B cell (primary cell): ENCODE measurements at regions not wholly inside any gene's neighbourhood (a gene's known extent, or its start where the extent isn't known, plus 50 kb on each side); places are given as distances from the start of the nearest gene placed in this dataset.

ENCODE experiments used
- ATAC-seq: fragments of 200-7000 bp; cut with Tn5 transposase; one replicate; pipeline ENCODE4 v1.10.0; 2021; ENCODE audit warnings: low read depth, mild to moderate bottlenecking, moderate number of reproducible peaks, moderate library complexity
- CTCF ChIA-PET: fragments of 350-600 bp; sonication (Branson Sonifier 250); formaldehyde crosslinking; loops from one replicate; lab custom pipeline; 2021; ENCODE audit warnings: antibody characterized with exemption, inconsistent platforms; lab: Charles Lee
- POLR2A ChIA-PET: fragments of 350-600 bp; sonication (Branson Sonifier 250); formaldehyde crosslinking; loops from one replicate; lab custom pipeline; 2021; ENCODE audit warnings: antibody characterized with exemption; lab: Charles Lee
- DNase-seq: peaks from one replicate; pipeline ENCODE4 v3.0.0; 2013
- H2AFZ ChIP-seq: 2 replicates; pipeline ENCODE4 v1.6.1; 2012; ENCODE audit warnings: mild to moderate bottlenecking, low read depth, low read length; ENCODE audit not compliant: insufficient read depth, poor library complexity, severe bottlenecking
- H3K27ac ChIP-seq, 2 donors: 1 replicate in 1 of 2; 2 replicates in 1 of 2; pipeline ENCODE4 v1.5.1; 2012 to 2013; ENCODE audit warnings: low read length in 2 of 2, mild to moderate bottlenecking in 2 of 2, moderate library complexity in 1 of 2
- H3K27me3 ChIP-seq, 4 experiments: fragments of 200-600 bp in 1 of 4; sonication (generic) in 1 of 4; replicated peaks in 1 of 4; 1 replicate in 2 of 4; 2 replicates in 2 of 4; pipeline versions ENCODE4 v1.6.1 to v1.7.0; 2013 to 2016; ENCODE audit warnings: low read length in 3 of 4, mild to moderate bottlenecking in 2 of 4, mixed read lengths in 1 of 4, moderate library complexity in 1 of 4; ENCODE audit not compliant: insufficient read depth in 4 of 4, control insufficient read depth in 3 of 4; ENCODE audit errors: control extremely low read depth in 1 of 4
- H3K36me3 ChIP-seq, 2 experiments: replicated peaks in 1 of 2; 1 replicate in 1 of 2; 2 replicates in 1 of 2; pipeline versions ENCODE4 v1.6.1 to v1.7.1; 2013; ENCODE audit warnings: low read length in 1 of 2; ENCODE audit not compliant: insufficient read depth in 2 of 2, control insufficient read depth in 1 of 2; ENCODE audit errors: control extremely low read depth in 1 of 2, extremely low read depth in 1 of 2
- H3K4me1 ChIP-seq, 2 donors: fragments of 200-600 bp in 1 of 2; sonication (generic) in 1 of 2; 1 replicate in 1 of 2; 2 replicates in 1 of 2; pipeline versions ENCODE4 v1.5.1 to v1.6.1; 2013 to 2017; ENCODE audit warnings: low read length in 2 of 2; ENCODE audit not compliant: control insufficient read depth in 2 of 2, insufficient read depth in 2 of 2
- H3K4me2 ChIP-seq: replicated peaks from 2 replicates; pipeline ENCODE3; 2012; ENCODE audit warnings: mild to moderate bottlenecking, low read depth, low read length; ENCODE audit not compliant: poor library complexity, severe bottlenecking
- H3K4me3 ChIP-seq, 5 experiments: fragments of 200-600 bp in 1 of 5; sonication (generic) in 1 of 5; 1 replicate in 3 of 5; 2 replicates in 2 of 5; pipeline versions ENCODE4 v1.5.1 to v1.7.0; 2011 to 2016; ENCODE audit warnings: low read length in 4 of 5, mild to moderate bottlenecking in 4 of 5, low read depth in 2 of 5, control low read depth in 1 of 5, moderate library complexity in 1 of 5; ENCODE audit not compliant: insufficient read depth in 1 of 5; ENCODE audit errors: control extremely low read depth in 1 of 5, extremely low read depth in 1 of 5
- H3K79me2 ChIP-seq: fragments of 200-600 bp; sonication (generic); one replicate; pipeline ENCODE4 v1.6.0; 2016; ENCODE audit warnings: low read length; ENCODE audit not compliant: control insufficient read depth, insufficient read depth
- H3K9ac ChIP-seq: fragments of 200-600 bp; sonication (generic); 2 replicates; pipeline ENCODE4 v1.6.1; 2017; ENCODE audit warnings: mild to moderate bottlenecking, low read length, moderate library complexity
- H3K9me3 ChIP-seq, 3 donors: one replicate each; pipeline versions ENCODE4 v1.6.1 to v1.7.1; 2013; ENCODE audit warnings: low read length in 2 of 3; ENCODE audit not compliant: control insufficient read depth in 2 of 3, insufficient read depth in 1 of 3; ENCODE audit errors: control extremely low read depth in 1 of 3
- H4K20me1 ChIP-seq: 2 replicates; pipeline ENCODE4 v1.6.0; 2012; ENCODE audit warnings: mild to moderate bottlenecking, low read length; ENCODE audit not compliant: insufficient read depth, control insufficient read depth, poor library complexity, severe bottlenecking
- H3K27ac Mint-ChIP-seq: one replicate; pipeline ENCODE4 v1.8.0; 2021; ENCODE audit warnings: mixed read lengths
- H3K27me3 Mint-ChIP-seq: one replicate; pipeline ENCODE4 v1.8.0; 2021; ENCODE audit warnings: mixed read lengths
- H3K4me1 Mint-ChIP-seq: one replicate; pipeline ENCODE4 v1.8.0; 2021; ENCODE audit warnings: mixed read lengths
- H3K4me3 Mint-ChIP-seq: one replicate; pipeline ENCODE4 v1.8.0; 2021; ENCODE audit warnings: mixed read lengths
- H3K9me3 Mint-ChIP-seq: one replicate; pipeline ENCODE4 v1.8.0; 2022; ENCODE audit warnings: mixed read lengths; ENCODE audit not compliant: insufficient read depth
- CTCF ChIP-seq: fragments of 200-600 bp; IDR thresholded peaks from one replicate; pipeline ENCODE4 v1.8.0; 2022; ENCODE audit warnings: antibody characterized with exemption, mild to moderate bottlenecking
- EZH2 ChIP-seq: IDR thresholded peaks from 2 replicates; pipeline ENCODE4 v1.6.1; 2012; ENCODE audit warnings: borderline replicate concordance, low read depth, mild to moderate bottlenecking, moderate library complexity, low read length; ENCODE audit not compliant: insufficient read depth, poor library complexity, severe bottlenecking
- WGBS: methylation state at CpG from one replicate; pipeline ENCODE4 v1.1.5; 2013; ENCODE audit warnings: missing lambda C conversion rate; ENCODE audit not compliant: insufficient coverage; 5-methylcytosine and 5-hydroxymethylcytosine counted together
- intact Hi-C: fragments of 100-400 bp; cut with micrococcal nuclease; formaldehyde crosslinking; loops from one replicate; pipeline ENCODE4 v1.10.0; 2022

GRCh38 chr1:38265293-38266196, 219.0 kb upstream of the POU3F1 start:
- Histone ChIP-seq H3K9me3 (no peaks in the 10 kb centered on the region), H3K4me3 (no peak overlapping the region), H4K20me1 (no peaks in the 10 kb centered on the region), H3K27ac (no peak overlapping the region), H3K27me3 (peaks cover 0 to 9% (median 2%) of the 10 kb centered on the region in 4 experiments), H3K4me2 (no peak overlapping the region), H2AFZ (no peak overlapping the region), H3K36me3 (no peaks in the 10 kb centered on the region), H3K79me2 (no peaks in the 10 kb centered on the region), H3K9ac (no peak overlapping the region), H3K4me1 (no peaks in the 10 kb centered on the region)
- WGBS = 75% methylated on average over 15 of the region's 15 CpGs
- no peaks in the 10 kb centered on the region for H3K4me1 Mint-ChIP-seq
- H3K9me3 Mint-ChIP-seq = no peaks in the 10 kb centered on the region
- H3K27me3 Mint-ChIP-seq = peaks cover 24% of the 10 kb centered on the region
- DNase-seq = no peak
- ChIA-PET CTCF (no interaction called here), POLR2A (no interaction called here)
- H3K27ac Mint-ChIP-seq = no peak overlapping the region
- TF ChIP-seq EZH2 (no peak), CTCF (no peak)
- H3K4me3 Mint-ChIP-seq = no peak overlapping the region
- ATAC-seq = no peak
- intact Hi-C loops = no loop called here

- no peak overlapping the region for H3K4me3 ChIP-seq
- DNase-seq (no peak), ATAC-seq (no peak)
- no peaks in the 10 kb centered on the region for H3K36me3 ChIP-seq
- H3K27me3 ChIP-seq = peaks cover 0 to 3% (median 1%) of the 10 kb centered on the region in 4 experiments
- H3K27ac ChIP-seq = no peak overlapping the region
- H3K9ac ChIP-seq = no peak overlapping the region
- ChIA-PET POLR2A (no interaction called here), CTCF (no interaction called here)
- no peak for TF ChIP-seq CTCF
- no peak for TF ChIP-seq EZH2
- no peak overlapping the region for H3K27ac Mint-ChIP-seq
- no peak overlapping the region for H3K4me3 Mint-ChIP-seq
- H3K9me3 Mint-ChIP-seq = peaks cover 5% of the 10 kb centered on the region
- no peak overlapping the region for H3K4me2 ChIP-seq
- no peaks in the 10 kb centered on the region for H3K4me1 Mint-ChIP-seq
- 78% methylated on average over 2 of the region's 4 CpGs for WGBS
- H2AFZ ChIP-seq = no peak overlapping the region
- H3K4me1 ChIP-seq = no peaks in the 10 kb centered on the region
- H3K79me2 ChIP-seq = no peaks in the 10 kb centered on the region
- intact Hi-C loops = no loop called here
- peaks cover 0 to 9% (median 3%) of the 10 kb centered on the region in 3 donors for H3K9me3 ChIP-seq
- no peaks in the 10 kb centered on the region for H4K20me1 ChIP-seq
- H3K27me3 Mint-ChIP-seq = peaks cover 15% of the 10 kb centered on the region
These were observed 216.8 kb upstream of the POU3F1 start for GRCh38 chr1:38263438-38263837.
